GM12878 (cell line): ENCODE measurements at regions not wholly inside any gene's neighbourhood (a gene's known extent, or its start where the extent isn't known, plus 50 kb on each side); places are given as distances from the start of the nearest gene placed in this dataset.

Experiments
- ATAC-seq: fragments of 200-7000 bp; cut with Tn5 transposase; 3 replicates; pipeline ENCODE4 v1.9.1; 2020; ENCODE audit warnings: mild to moderate bottlenecking, moderate library complexity
- BruUV-seq: library from RNA; stranded (reverse); fragments of 400-500 nt; replicated peaks from 2 replicates; lab custom pipeline; 2021; lab: Mats Ljungman, UMichigan
- CTCF ChIA-PET: fragments of 300-600 bp; sonication (Branson Sonifier 250); formaldehyde crosslinking; extraction: SDS; loops from one replicate; lab custom pipeline; 2021; ENCODE audit warnings: inconsistent platforms; lab: Yijun Ruan, JAX
- POLR2A ChIA-PET: fragments of 350-600 bp; formaldehyde crosslinking; extraction: SDS; loops from one replicate; lab custom pipeline; 2021; ENCODE audit warnings: inconsistent platforms; lab: Charles Lee
- RAD21 ChIA-PET: fragments of 300-600 bp; sonication (Branson Sonifier 250); formaldehyde crosslinking; loops from one replicate; lab custom pipeline; 2023; ENCODE audit warnings: antibody characterized with exemption; ENCODE audit not compliant: unreplicated experiment; lab: Charles Lee
- SMC1A ChIA-PET: fragments of 300-600 bp; sonication (Branson Sonifier 250); formaldehyde crosslinking; loops from one replicate; lab custom pipeline; 2023; ENCODE audit not compliant: unreplicated experiment, uncharacterized antibody; lab: Charles Lee
- DNase-seq: peaks from one replicate; pipeline ENCODE4 v3.0.0-alpha.2; 2011; ENCODE audit warnings: low read depth, low spot score
- FAIRE-seq: peaks from 3 replicates; lab custom pipeline; 2011; peaks lifted over from hg19 to GRCh38; lab: Jason Lieb, UNC
- H2AFZ ChIP-seq: 2 replicates; pipeline ENCODE4 v1.6.0; 2011; ENCODE audit warnings: low read depth, low read length, control low read depth; ENCODE audit not compliant: control insufficient read depth
- H3K27ac ChIP-seq: 2 replicates; pipeline ENCODE4 v1.5.1; 2011; ENCODE audit warnings: control low read depth; ENCODE audit not compliant: control insufficient read depth, insufficient read depth
- H3K27me3 ChIP-seq, 2 experiments: replicated peaks in 1 of 2; 2 replicates each; pipeline versions ENCODE4 v1.6.0 to v1.6.1; 2011; ENCODE audit warnings: low read length in 1 of 2; ENCODE audit not compliant: control insufficient read depth in 2 of 2, insufficient read depth in 2 of 2
- H3K36me3 ChIP-seq, 2 experiments: 2 replicates each; pipeline ENCODE4 v1.5.1; 2011; ENCODE audit warnings: low read length in 1 of 2; ENCODE audit not compliant: control insufficient read depth in 2 of 2, insufficient read depth in 2 of 2
- H3K4me1 ChIP-seq: 2 replicates; pipeline ENCODE4 v1.6.1; 2011; ENCODE audit warnings: mild to moderate bottlenecking, low read length, moderate library complexity, mixed read lengths; ENCODE audit not compliant: control insufficient read depth, insufficient read depth
- H3K4me2 ChIP-seq: 2 replicates; pipeline ENCODE4 v1.6.0; 2011; ENCODE audit warnings: control low read depth; ENCODE audit not compliant: control insufficient read depth, insufficient read depth
- H3K4me3 ChIP-seq: fragments of 200-600 bp; sonication (generic); 2 replicates; pipeline ENCODE4 v1.5.1; 2016
- H3K79me2 ChIP-seq: 2 replicates; pipeline ENCODE4 v1.6.0; 2011; ENCODE audit warnings: low read length; ENCODE audit not compliant: control insufficient read depth, insufficient read depth
- H3K9ac ChIP-seq: 2 replicates; pipeline ENCODE4 v1.8.0; 2011; ENCODE audit warnings: low read length, control low read depth, mixed read lengths; ENCODE audit not compliant: control insufficient read depth, insufficient read depth
- H3K9me3 ChIP-seq: replicated peaks from 3 replicates; pipeline ENCODE4 v1.5.1; 2011; ENCODE audit warnings: mild to moderate bottlenecking, low read length; ENCODE audit not compliant: control insufficient read depth, insufficient read depth
- H4K20me1 ChIP-seq: 2 replicates; pipeline ENCODE4 v1.6.0; 2011; ENCODE audit not compliant: control insufficient read depth, insufficient read depth
- ATF7 ChIP-seq: fragments of 450-650 bp; IDR thresholded peaks from 2 replicates; pipeline ENCODE4 v1.6.1; 2016; ENCODE audit warnings: low read depth, mild to moderate bottlenecking
- CBFB ChIP-seq: IDR thresholded peaks from 2 replicates; pipeline ENCODE4 v1.6.1; 2016; ENCODE audit warnings: antibody characterized with exemption, low read depth
- CBX3 ChIP-seq: fragments of 200-600 bp; sonication (generic); IDR thresholded peaks from 2 replicates; pipeline ENCODE4 v1.6.1; 2016; ENCODE audit warnings: low read depth, borderline replicate concordance
- CHD2 ChIP-seq: IDR thresholded peaks from 2 replicates; pipeline ENCODE4 v1.6.1; 2011; ENCODE audit warnings: low read depth, low read length, improper control_type of control experiment, borderline replicate concordance
- EED ChIP-seq: sonication (generic); IDR thresholded peaks from 2 replicates; pipeline ENCODE4 v1.6.1; 2016; ENCODE audit warnings: antibody characterized with exemption, low read depth
- HDGF ChIP-seq: fragments of 450-650 bp; IDR thresholded peaks from 2 replicates; pipeline ENCODE4 v1.6.1; 2016; ENCODE audit warnings: antibody characterized with exemption
- MEF2B ChIP-seq: fragments of 450-650 bp; IDR thresholded peaks from 2 replicates; pipeline ENCODE4 v1.6.1; 2018; ENCODE audit warnings: mild to moderate bottlenecking, moderate library complexity; ENCODE audit not compliant: partially characterized antibody, poor library complexity, severe bottlenecking
- POLR2AphosphoS5 ChIP-seq: IDR thresholded peaks from 2 replicates; pipeline ENCODE4 v1.6.1; 2011; ENCODE audit warnings: mild to moderate bottlenecking, low read length, inconsistent platforms
- RAD51 ChIP-seq: fragments of 450-650 bp; IDR thresholded peaks from 2 replicates; pipeline ENCODE4 v1.6.1; 2016; ENCODE audit warnings: moderate library complexity, mild to moderate bottlenecking, inconsistent platforms
- SMAD1 ChIP-seq: fragments of 450-650 bp; IDR thresholded peaks from 2 replicates; pipeline ENCODE4 v1.6.1; 2018; ENCODE audit warnings: mild to moderate bottlenecking, low read depth; ENCODE audit not compliant: partially characterized antibody
- TCF7 ChIP-seq: IDR thresholded peaks from 2 replicates; pipeline ENCODE4 v1.6.1; 2014; ENCODE audit warnings: antibody characterized with exemption, borderline replicate concordance
- ZNF24 ChIP-seq: fragments of 450-650 bp; IDR thresholded peaks from 2 replicates; pipeline ENCODE4 v1.6.1; 2017; ENCODE audit warnings: antibody characterized with exemption, mild to moderate bottlenecking
- ZNF274 ChIP-seq: IDR thresholded peaks from one replicate; pipeline ENCODE4 v1.8.0; 2011; ENCODE audit not compliant: insufficient read length, insufficient read depth
- WGBS: methylation state at CpG from one replicate; pipeline ENCODE4 v1.1.6; 2016; ENCODE audit warnings: low lambda C conversion rate; ENCODE audit not compliant: insufficient replicate concordance, insufficient coverage; ENCODE audit errors: missing lambda C conversion rate; 5-methylcytosine and 5-hydroxymethylcytosine counted together
- in situ Hi-C: fragments of 300-500 bp; cut with MboI; formaldehyde crosslinking; loops from 9 replicates; pipeline ENCODE4 v1.14.3; 2018; ENCODE audit warnings: mixed read lengths
- intact Hi-C: fragments of 100-400 bp; cut with micrococcal nuclease; formaldehyde crosslinking; loops from one replicate; pipeline ENCODE4 v1.14.2; 2022; ENCODE audit not compliant: unreplicated experiment
- TF ChIP-seq, protein P1 (sequence below): fragments of 150-350 bp; IDR thresholded peaks from 2 replicates; pipeline ENCODE4 v1.6.1; 2014; ENCODE audit warnings: mild to moderate bottlenecking, low read depth, low read length
- TF ChIP-seq, protein P2 (sequence below): fragments of 450-650 bp; IDR thresholded peaks from 2 replicates; pipeline ENCODE4 v1.6.1; 2016; ENCODE audit warnings: mild to moderate bottlenecking

DNA sequence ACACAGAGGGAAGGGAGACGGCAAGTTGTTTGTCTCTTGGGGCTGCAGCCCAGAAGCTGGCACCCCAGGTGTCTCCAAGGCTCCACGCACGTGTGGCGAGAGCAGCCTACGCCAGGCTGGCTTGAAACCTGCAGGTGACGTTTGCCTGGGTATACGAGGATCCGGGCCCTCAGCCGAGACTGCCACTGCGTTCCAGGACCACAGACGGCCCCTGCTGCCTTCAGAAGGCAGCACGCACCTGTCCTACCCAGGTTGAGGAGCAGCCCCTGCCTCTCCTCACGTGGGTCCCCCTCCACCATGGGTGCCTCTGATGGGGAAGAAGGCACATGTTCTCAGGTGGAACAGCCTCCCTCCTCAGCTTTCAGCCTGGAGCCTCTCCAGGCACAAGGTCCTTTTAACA lies 75.3 kb upstream of the PRR20G start:
- Histone ChIP-seq H3K79me2 (no peaks in the 10 kb centered on the region), H3K4me3 (no peak overlapping the region), H3K36me3 (no peaks in the 10 kb centered on the region), H3K9me3 (no peaks in the 10 kb centered on the region), H3K27me3 (peaks cover 0 to 3% of the 10 kb centered on the region in 2 experiments; a peak in 2 of 4 replicates), H3K9ac (no peak overlapping the region), H2AFZ (no peak overlapping the region), H4K20me1 (no peaks in the 10 kb centered on the region), H3K4me2 (no peak overlapping the region), H3K27ac (no peak overlapping the region), H3K4me1 (no peaks in the 10 kb centered on the region)
- no TSS peak for BruUV-seq
- RAD21 ChIA-PET, result no interaction called here
- ATAC-seq, result no peak
- in situ Hi-C loops (no loop called here), intact Hi-C loops (no loop called here)
- TF ChIP-seq, protein P1, sequence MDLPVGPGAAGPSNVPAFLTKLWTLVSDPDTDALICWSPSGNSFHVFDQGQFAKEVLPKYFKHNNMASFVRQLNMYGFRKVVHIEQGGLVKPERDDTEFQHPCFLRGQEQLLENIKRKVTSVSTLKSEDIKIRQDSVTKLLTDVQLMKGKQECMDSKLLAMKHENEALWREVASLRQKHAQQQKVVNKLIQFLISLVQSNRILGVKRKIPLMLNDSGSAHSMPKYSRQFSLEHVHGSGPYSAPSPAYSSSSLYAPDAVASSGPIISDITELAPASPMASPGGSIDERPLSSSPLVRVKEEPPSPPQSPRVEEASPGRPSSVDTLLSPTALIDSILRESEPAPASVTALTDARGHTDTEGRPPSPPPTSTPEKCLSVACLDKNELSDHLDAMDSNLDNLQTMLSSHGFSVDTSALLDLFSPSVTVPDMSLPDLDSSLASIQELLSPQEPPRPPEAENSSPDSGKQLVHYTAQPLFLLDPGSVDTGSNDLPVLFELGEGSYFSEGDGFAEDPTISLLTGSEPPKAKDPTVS, result no peak
- no peak for TF ChIP-seq EED
- no peak for TF ChIP-seq MEF2B
- no peak for TF ChIP-seq POLR2AphosphoS5
- no peak for TF ChIP-seq SMAD1
- TF ChIP-seq HDGF, result no peak
- TF ChIP-seq ATF7, result no peak
- TF ChIP-seq, protein P2, sequence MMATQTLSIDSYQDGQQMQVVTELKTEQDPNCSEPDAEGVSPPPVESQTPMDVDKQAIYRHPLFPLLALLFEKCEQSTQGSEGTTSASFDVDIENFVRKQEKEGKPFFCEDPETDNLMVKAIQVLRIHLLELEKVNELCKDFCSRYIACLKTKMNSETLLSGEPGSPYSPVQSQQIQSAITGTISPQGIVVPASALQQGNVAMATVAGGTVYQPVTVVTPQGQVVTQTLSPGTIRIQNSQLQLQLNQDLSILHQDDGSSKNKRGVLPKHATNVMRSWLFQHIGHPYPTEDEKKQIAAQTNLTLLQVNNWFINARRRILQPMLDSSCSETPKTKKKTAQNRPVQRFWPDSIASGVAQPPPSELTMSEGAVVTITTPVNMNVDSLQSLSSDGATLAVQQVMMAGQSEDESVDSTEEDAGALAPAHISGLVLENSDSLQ, result no peak
- no peak for TF ChIP-seq CHD2
- no peak for TF ChIP-seq RAD51
- no peak for TF ChIP-seq TCF7
- no peak for TF ChIP-seq ZNF24
- no peak for TF ChIP-seq CBX3
- no peak for TF ChIP-seq ZNF274
- no peak for TF ChIP-seq CBFB
- POLR2A ChIA-PET, result no interaction called here
- SMC1A ChIA-PET, result interaction anchor here (0.6 kb wide), 1 partner anchor 361 kb away, joined by 3 read pairs; no protein-coding TSS in a partner anchor
- FAIRE-seq, result no peak
- no peak for DNase-seq
- WGBS, result 3% methylated on average over 13 of the region's 13 CpGs
- CTCF ChIA-PET, result no interaction called here
